HG02938 (cell line): ENCODE measurements at regions not wholly inside any gene's neighbourhood (a gene's known extent, or its start where the extent isn't known, plus 50 kb on each side); places are given as distances from the start of the nearest gene placed in this dataset.
"Not testable (repeated sequence)": the region's sequence is repeated elsewhere in the genome, so short reads cannot be mapped to it uniquely, and the experiment has no call there.

Source experiments
- ATAC-seq: cut with Tn5 transposase; IDR thresholded peaks from one replicate; pipeline ENCODE4 v1.9.1; 2021; ENCODE audit warnings: mild to moderate bottlenecking, moderate library complexity; ENCODE audit not compliant: unreplicated experiment

GRCh38 chr1:118304722-118305359 is 119.8 kb upstream of the SPAG17 start:
- no peak for ATAC-seq

GRCh38 chr1:118303534-118303933 is 118.5 kb upstream of the SPAG17 start:
- ATAC-seq, result no peak

GRCh38 chr1:118303064-118303463 is 118.0 kb upstream of the SPAG17 start:
- ATAC-seq, result no peak

- no peak for ATAC-seq
These were observed 117.1 kb upstream of the SPAG17 start for GRCh38 chr1:118302145-118302544.

GRCh38 chr1:118300808-118301207 is 115.8 kb upstream of the SPAG17 start:
- no peak for ATAC-seq

- no peak for ATAC-seq
These were observed 113.4 kb upstream of the SPAG17 start for GRCh38 chr1:118298397-118298796.

- ATAC-seq, result no peak
These were observed 112.5 kb upstream of the SPAG17 start for GRCh38 chr1:118297521-118297920.

GRCh38 chr1:118294875-118295642 is 110.0 kb upstream of the SPAG17 start:
- ATAC-seq, result no peak

- no peak for ATAC-seq
These were observed 106.6 kb upstream of the SPAG17 start for GRCh38 chr1:118291661-118292060.

- ATAC-seq, result no peak
These were observed 105.5 kb upstream of the SPAG17 start for GRCh38 chr1:118290571-118290970.

GRCh38 chr1:118290046-118290445 is 105.0 kb upstream of the SPAG17 start:
- no peak for ATAC-seq

GRCh38 chr1:118280656-118281055 is 95.6 kb upstream of the SPAG17 start:
- not testable (repeated sequence) for ATAC-seq

GRCh38 chr1:118275472-118276115 is 90.6 kb upstream of the SPAG17 start:
- no peak for ATAC-seq

- no peak for ATAC-seq
These were observed 87.9 kb upstream of the SPAG17 start for GRCh38 chr1:118272884-118273283.

- ATAC-seq, result no peak
These were observed 86.9 kb upstream of the SPAG17 start for GRCh38 chr1:118271883-118272282.

GRCh38 chr1:118269598-118269997 is 84.6 kb upstream of the SPAG17 start:
- ATAC-seq, result no peak

GRCh38 chr1:118266436-118266835 is 81.4 kb upstream of the SPAG17 start:
- ATAC-seq, result no peak

- no peak for ATAC-seq
These were observed 79.3 kb upstream of the SPAG17 start for GRCh38 chr1:118264343-118264742.

GRCh38 chr1:118262865-118263264 is 77.8 kb upstream of the SPAG17 start:
- no peak for ATAC-seq

- no peak for ATAC-seq
These were observed 73.9 kb upstream of the SPAG17 start for GRCh38 chr1:118258975-118259374.

- ATAC-seq, result no peak
These were observed 72.9 kb upstream of the SPAG17 start for GRCh38 chr1:118257946-118258345.
